A549 (cell line): ENCODE measurements at regions not wholly inside any gene's neighbourhood (a gene's known extent, or its start where the extent isn't known, plus 50 kb on each side); places are given as distances from the start of the nearest gene placed in this dataset.

Experiments
- ATAC-seq, 2 experiments: fragments of 200-7000 bp in 1 of 2; fragments of >200 bp in 1 of 2; cut with Nextera tagmentation in 1 of 2; cut with Tn5 transposase in 1 of 2; 3 replicates each; pipeline versions ENCODE4 v1.8.0 to v1.9.1; 2018 to 2020; ENCODE audit warnings: mild to moderate bottlenecking in 1 of 2, moderate library complexity in 1 of 2
- CTCF ChIA-PET: fragments of 300-600 bp; sonication (Branson Sonifier 250); formaldehyde crosslinking; extraction: SDS; loops from one replicate; lab custom pipeline; 2021; ENCODE audit warnings: antibody characterized with exemption, inconsistent platforms; lab: Yijun Ruan, JAX
- POLR2A ChIA-PET: fragments of 350-600 bp; formaldehyde crosslinking; extraction: SDS; loops from one replicate; lab custom pipeline; 2021; ENCODE audit warnings: antibody characterized with exemption, inconsistent platforms; lab: Yijun Ruan, JAX
- DNase-seq, 2 experiments: peaks; one replicate each; pipeline versions ENCODE4 v3.0.0 to v3.0.0-alpha.2; 2011 to 2016; ENCODE audit warnings: low read depth in 1 of 2, low spot score in 1 of 2
- FAIRE-seq: peaks from 2 replicates; lab custom pipeline; 2011; peaks lifted over from hg19 to GRCh38; lab: Jason Lieb, UNC
- H3K27ac ChIP-seq, 2 experiments: fragments of >200 bp; sonication (Bioruptor Twin); formaldehyde crosslinking; 3 replicates each; pipeline ENCODE4 v1.5.1; 2016 to 2017
- H3K4me1 ChIP-seq: fragments of >200 bp; sonication (Bioruptor Twin); formaldehyde crosslinking; 3 replicates; pipeline ENCODE4 v1.6.1; 2016
- H3K4me2 ChIP-seq: fragments of >200 bp; sonication (Bioruptor Twin); formaldehyde crosslinking; 3 replicates; pipeline ENCODE4 v1.6.1; 2016
- H3K4me3 ChIP-seq: fragments of >200 bp; sonication (Bioruptor Twin); formaldehyde crosslinking; 3 replicates; pipeline ENCODE4 v1.5.1; 2016
- H3K9me3 ChIP-seq: fragments of >200 bp; sonication (Bioruptor Twin); formaldehyde crosslinking; 3 replicates; pipeline ENCODE4 v1.6.1; 2016
- ATOH8 ChIP-seq: fragments of 250-450 bp; sonication (Bioruptor Pico); IDR thresholded peaks from 2 replicates; pipeline ENCODE4 v1.5.0; 2020; ENCODE audit warnings: low read depth, mild to moderate bottlenecking, moderate library complexity
- BHLHE40 ChIP-seq: IDR thresholded peaks from 2 replicates; pipeline ENCODE4 v1.6.1; 2012; ENCODE audit warnings: low read depth, low read length, inconsistent platforms
- CBX2 ChIP-seq: fragments of 200-600 bp; sonication (generic); IDR thresholded peaks from 2 replicates; pipeline ENCODE4 v1.6.1; 2016; ENCODE audit warnings: low read depth, mild to moderate bottlenecking, borderline replicate concordance
- CHD4 ChIP-seq: fragments of 200-600 bp; sonication (generic); IDR thresholded peaks from 2 replicates; pipeline ENCODE4 v1.6.1; 2016; ENCODE audit warnings: antibody characterized with exemption, mild to moderate bottlenecking, borderline replicate concordance
- EHF ChIP-seq: fragments of 250-450 bp; sonication (Bioruptor Pico); IDR thresholded peaks from 2 replicates; pipeline ENCODE4 v1.5.0; 2020; ENCODE audit warnings: mild to moderate bottlenecking
- FOSL2 ChIP-seq, 2 experiments: fragments of 450-650 bp in 1 of 2; fragments of >200 bp in 1 of 2; sonication (Bioruptor Twin) in 1 of 2; formaldehyde crosslinking; IDR thresholded peaks; 2 replicates each; pipeline versions ENCODE4 v1.5.0 to v1.6.1; 2016 to 2020; ENCODE audit warnings: mild to moderate bottlenecking in 1 of 2, moderate library complexity in 1 of 2
- FOXS1 ChIP-seq: fragments of 250-450 bp; sonication (Bioruptor Pico); IDR thresholded peaks from 2 replicates; pipeline ENCODE4 v1.5.0; 2020; ENCODE audit warnings: mild to moderate bottlenecking, moderate library complexity
- HEYL ChIP-seq: fragments of 250-450 bp; sonication (Bioruptor Pico); IDR thresholded peaks from 2 replicates; pipeline ENCODE4 v1.8.0; 2021; ENCODE audit warnings: mild to moderate bottlenecking, moderate library complexity
- HMGXB4 ChIP-seq: fragments of 250-450 bp; sonication (Bioruptor Pico); IDR thresholded peaks from 2 replicates; pipeline ENCODE4 v1.5.0; 2021; ENCODE audit warnings: mild to moderate bottlenecking, moderate library complexity, borderline replicate concordance
- HOXB5 ChIP-seq: fragments of 250-450 bp; sonication (Bioruptor Pico); IDR thresholded peaks from 2 replicates; pipeline ENCODE4 v1.5.0; 2020; ENCODE audit warnings: mild to moderate bottlenecking, moderate library complexity
- JUNB ChIP-seq: fragments of >200 bp; sonication (Bioruptor Twin); formaldehyde crosslinking; IDR thresholded peaks from 2 replicates; pipeline ENCODE4 v1.6.1; 2016
- MAX ChIP-seq: IDR thresholded peaks from 2 replicates; pipeline ENCODE4 v1.6.1; 2012
- MYC ChIP-seq: IDR thresholded peaks from 2 replicates; pipeline ENCODE4 v1.6.1; 2012; ENCODE audit warnings: mild to moderate bottlenecking, inconsistent platforms, low read length, improper control_type of control experiment, borderline replicate concordance
- NFE2L2 ChIP-seq: fragments of 150-350 bp; conservative IDR thresholded peaks from 2 replicates; pipeline ENCODE4 v1.6.1; 2014; ENCODE audit warnings: low read length
- PHF8 ChIP-seq: fragments of 200-600 bp; sonication (generic); IDR thresholded peaks from 2 replicates; pipeline ENCODE4 v1.6.1; 2016; ENCODE audit warnings: low read depth, mild to moderate bottlenecking, antibody characterized with exemption, moderate library complexity, borderline replicate concordance
- REST ChIP-seq: fragments of 200-600 bp; sonication (generic); IDR thresholded peaks from 2 replicates; pipeline ENCODE4 v1.6.1; 2016; ENCODE audit warnings: antibody characterized with exemption, mild to moderate bottlenecking, moderate library complexity
- SMC3 ChIP-seq: fragments of >200 bp; sonication (Bioruptor Twin); formaldehyde crosslinking; IDR thresholded peaks from 3 replicates; pipeline ENCODE4 v1.6.1; 2018; ENCODE audit warnings: inconsistent platforms
- TP53 ChIP-seq: fragments of 250-450 bp; sonication (Bioruptor Pico); IDR thresholded peaks from 2 replicates; pipeline ENCODE4 v1.5.0; 2021; ENCODE audit warnings: mild to moderate bottlenecking, moderate library complexity
- USF2 ChIP-seq: fragments of 450-650 bp; IDR thresholded peaks from 2 replicates; pipeline ENCODE4 v1.6.1; 2014; ENCODE audit warnings: antibody characterized with exemption
- ZFP36 ChIP-seq: fragments of 450-650 bp; IDR thresholded peaks from 2 replicates; pipeline ENCODE4 v1.6.1; 2014; ENCODE audit warnings: borderline replicate concordance; ENCODE audit not compliant: partially characterized antibody
- WGBS: methylation state at CpG from one replicate; pipeline ENCODE4 v1.1.6; 2017; ENCODE audit errors: missing lambda C conversion rate; 5-methylcytosine and 5-hydroxymethylcytosine counted together

GRCh38 chr1:203992440-203992839 lies 80.5 kb upstream of the SOX13 start:
- ChIA-PET CTCF (interaction anchor here (0.7 to 0.9 kb wide), 2 partner anchors 69 to 136 kb away, joined by 3 read pairs; no protein-coding TSS in a partner anchor), POLR2A (no interaction called here)
- Histone ChIP-seq H3K4me2 (no peak overlapping the region), H3K4me1 (peaks cover 11% of the 10 kb centered on the region; the same call in 2 of the 3 replicates), H3K27ac (no peak overlapping the region), H3K4me3 (no peak overlapping the region), H3K9me3 (no peaks in the 10 kb centered on the region)
- ATAC-seq, result no peak
- no peak for DNase-seq
- WGBS, result 83% methylated on average over 2 of the region's 2 CpGs
- TF ChIP-seq BHLHE40 (no peak), HOXB5 (CRISPR knock-in tag) (no peak), CBX2 (no peak)
- FAIRE-seq, result no peak

GRCh38 chr1:203993256-203993655 lies 79.7 kb upstream of the SOX13 start:
- H3K4me1 ChIP-seq, result peaks cover 11% of the 10 kb centered on the region; the same call in 2 of the 3 replicates
- no peak overlapping the region for H3K4me3 ChIP-seq
- ChIA-PET POLR2A (no interaction called here), CTCF (interaction anchor here (0.6 to 1.1 kb wide), 3 partner anchors 27 to 1206 kb away, joined by 3 to 4 read pairs (median 4); no protein-coding TSS in a partner anchor)
- no peak for DNase-seq
- no peak for TF ChIP-seq MAX
- no peak for TF ChIP-seq JUNB
- TF ChIP-seq USF2, result no peak
- TF ChIP-seq ATOH8, result no peak
- no peak for TF ChIP-seq HEYL (CRISPR knock-in tag)
- no peak for TF ChIP-seq SMC3
- no peak for TF ChIP-seq HMGXB4 (CRISPR knock-in tag)
- TF ChIP-seq REST, result no peak
- no peak for TF ChIP-seq MYC
- ATAC-seq, result no peak
- WGBS, result 85% methylated on average over 5 of the region's 5 CpGs
- FAIRE-seq, result no peak
- H3K9me3 ChIP-seq, result no peaks in the 10 kb centered on the region
- H3K4me2 ChIP-seq, result no peak overlapping the region
- no peak overlapping the region for H3K27ac ChIP-seq

- DNase-seq (no peak), ATAC-seq (no peak; a peak in 2 of 6 replicates), FAIRE-seq (no peak)
- Histone ChIP-seq H3K4me2 (peak overlapping the region; percentile 20; the same call in 1 of the 3 replicates), H3K9me3 (no peaks in the 10 kb centered on the region), H3K27ac (peak overlapping the region in 1 of 2 experiments; percentile 38; a peak in 1 of 6 replicates), H3K4me3 (no peak overlapping the region), H3K4me1 (peaks cover 11% of the 10 kb centered on the region; the same call in 2 of the 3 replicates)
- ChIA-PET POLR2A (no interaction called here), CTCF (interaction anchor here (0.5 to 1.8 kb wide), 4 partner anchors 27 to 126 kb away, joined by 3 to 6 read pairs (median 3); no protein-coding TSS in a partner anchor)
- 40% methylated on average over 4 of the region's 4 CpGs for WGBS
- TF ChIP-seq REST, result no peak
- no peak for TF ChIP-seq ZFP36
- no peak for TF ChIP-seq MAX
- TF ChIP-seq PHF8, result no peak
- no peak for TF ChIP-seq EHF (CRISPR knock-in tag)
- TF ChIP-seq FOXS1 (CRISPR knock-in tag), result no peak
- no peak for TF ChIP-seq FOSL2 (IDR thresholded peaks at IDR 0.05)
- TF ChIP-seq FOSL2 (CRISPR knock-in tag; IDR thresholded peaks at IDR 0.05), result no peak
- no peak for TF ChIP-seq NFE2L2
- TF ChIP-seq CHD4, result no peak
- no peak for TF ChIP-seq CBX2
- TF ChIP-seq TP53 (CRISPR knock-in tag), result no peak
These were observed 77.7 kb upstream of the SOX13 start for GRCh38 chr1:203995228-203995627.
